ENCODE measurements at regions not wholly inside any gene's neighbourhood (a gene's known extent, or its start where the extent isn't known, plus 50 kb on each side); places are given as distances from the start of the nearest gene placed in this dataset.

DNA sequence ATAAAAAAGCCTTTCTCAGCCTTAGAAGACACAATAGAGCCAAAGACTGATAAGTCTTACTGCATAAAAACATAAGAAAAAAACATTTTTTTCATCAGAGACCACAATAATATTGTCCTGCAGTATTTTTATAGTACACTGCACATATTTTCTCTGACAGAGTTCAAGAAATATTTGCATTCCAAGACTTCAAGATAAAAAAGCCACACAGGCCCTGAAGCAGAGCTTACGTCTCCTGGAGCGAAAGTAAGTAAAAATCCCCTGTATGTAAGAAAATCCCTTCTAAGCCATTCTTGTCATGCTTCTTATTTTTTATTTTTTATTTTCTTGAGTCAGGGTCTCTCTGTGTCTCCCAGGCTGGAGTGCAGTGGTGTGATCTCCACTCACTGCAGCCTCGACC lies 755.9 kb downstream of the LIG4 start:
- Histone ChIP-seq H3K4me1 (ENCODE audit: control insufficient read depth in 1 of 2, insufficient read depth in 2 of 2, low read length in 2 of 2) (no peaks in the 10 kb centered on the region), H3K27ac (ENCODE audit: low read length) (no peak overlapping the region), H3K9me3 (ENCODE audit: control insufficient read depth in 1 of 2, low read length in 2 of 2) (no peaks in the 10 kb centered on the region), H3K36me3 (ENCODE audit: control insufficient read depth in 1 of 2, insufficient read depth in 2 of 2, low read length in 2 of 2) (no peaks in the 10 kb centered on the region), H3K4me3 (ENCODE audit: low read depth in 1 of 2, low read length in 2 of 2) (no peak overlapping the region), H3K27me3 (ENCODE audit: low read depth, low read length) (no peaks in the 10 kb centered on the region)

DNA sequence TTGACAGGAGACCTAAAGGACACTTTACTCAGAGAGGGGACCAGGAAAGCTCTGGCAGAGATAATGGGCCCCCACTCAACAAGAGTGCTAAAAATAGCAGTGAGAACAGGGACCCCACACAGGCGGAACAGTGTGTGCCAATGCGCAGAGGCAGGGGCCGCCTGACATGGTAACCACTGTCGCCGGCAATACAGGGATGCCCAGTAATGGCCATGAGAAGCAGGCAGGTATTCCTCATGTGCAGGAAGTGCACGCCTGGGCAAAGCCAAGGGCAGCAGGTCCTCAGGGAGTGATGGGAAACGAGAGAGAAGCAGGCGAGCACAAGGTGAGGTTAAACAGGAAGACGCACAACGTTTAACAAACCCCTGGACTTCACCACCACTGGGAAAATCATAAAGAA lies 757.1 kb downstream of the LIG4 start:
- peaks cover 0 to 6% of the 10 kb centered on the region in 2 donors for H3K9me3 ChIP-seq (ENCODE audit: control insufficient read depth in 1 of 2, low read length in 2 of 2)
- no peak overlapping the region for H3K4me3 ChIP-seq (ENCODE audit: low read depth in 1 of 2, low read length in 2 of 2)
- H3K27ac ChIP-seq (ENCODE audit: low read length) = no peak overlapping the region
- H3K27me3 ChIP-seq (ENCODE audit: low read depth, low read length) = no peaks in the 10 kb centered on the region
- no peaks in the 10 kb centered on the region for H3K36me3 ChIP-seq (ENCODE audit: control insufficient read depth in 1 of 2, insufficient read depth in 2 of 2, low read length in 2 of 2)
- H3K4me1 ChIP-seq (ENCODE audit: control insufficient read depth in 1 of 2, insufficient read depth in 2 of 2, low read length in 2 of 2) = no peaks in the 10 kb centered on the region

DNA sequence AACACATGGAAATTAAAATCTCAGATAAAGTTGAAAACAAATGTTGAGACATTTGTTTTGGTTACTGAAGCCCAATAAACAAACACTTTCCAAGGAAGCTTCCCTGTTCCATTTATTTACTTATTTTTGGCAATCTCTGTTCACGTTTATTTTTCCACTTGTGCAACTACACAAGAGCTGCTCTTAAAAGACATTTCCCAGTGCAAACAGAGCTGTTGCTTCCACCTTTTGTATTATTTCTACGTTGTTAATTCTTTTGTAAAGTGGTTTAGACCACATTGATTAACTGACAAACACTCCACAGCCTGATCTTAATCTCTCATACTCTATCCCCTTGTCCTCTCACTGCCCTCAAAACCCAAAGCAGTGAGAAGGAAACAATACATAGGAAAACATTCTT lies 757.6 kb downstream of the LIG4 start:
- Histone ChIP-seq H3K27me3 (ENCODE audit: low read depth, low read length) (no peaks in the 10 kb centered on the region), H3K27ac (ENCODE audit: low read length) (no peak overlapping the region), H3K36me3 (ENCODE audit: control insufficient read depth in 1 of 2, insufficient read depth in 2 of 2, low read length in 2 of 2) (no peaks in the 10 kb centered on the region), H3K4me3 (ENCODE audit: low read depth in 1 of 2, low read length in 2 of 2) (no peak overlapping the region), H3K4me1 (ENCODE audit: control insufficient read depth in 1 of 2, insufficient read depth in 2 of 2, low read length in 2 of 2) (no peaks in the 10 kb centered on the region), H3K9me3 (ENCODE audit: control insufficient read depth in 1 of 2, low read length in 2 of 2) (peaks cover 0 to 8% of the 10 kb centered on the region in 2 donors)

DNA sequence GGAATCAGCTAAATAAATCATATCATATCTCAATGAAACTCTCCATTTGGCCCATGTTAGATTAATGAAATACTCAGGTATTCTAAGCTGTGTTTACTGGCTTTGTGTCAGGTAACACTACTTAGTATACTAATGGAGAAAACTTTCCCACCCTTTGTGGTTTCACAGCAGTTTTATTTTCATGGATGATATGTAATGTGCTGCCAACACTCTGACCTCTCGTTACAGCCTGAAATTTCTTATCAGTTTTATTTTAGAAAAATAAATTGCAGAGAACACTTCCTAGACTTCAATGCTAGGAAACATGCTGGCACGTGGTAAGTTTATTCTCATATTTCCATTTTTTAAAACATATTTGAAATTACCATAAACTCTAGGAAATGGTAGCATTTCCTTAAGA lies 758.9 kb downstream of the LIG4 start:
- no peaks in the 10 kb centered on the region for H3K4me1 ChIP-seq (ENCODE audit: control insufficient read depth in 1 of 2, insufficient read depth in 2 of 2, low read length in 2 of 2)
- H3K36me3 ChIP-seq (ENCODE audit: control insufficient read depth in 1 of 2, insufficient read depth in 2 of 2, low read length in 2 of 2) = no peaks in the 10 kb centered on the region
- H3K9me3 ChIP-seq (ENCODE audit: control insufficient read depth in 1 of 2, low read length in 2 of 2) = peaks cover 0 to 8% of the 10 kb centered on the region in 2 donors
- H3K27me3 ChIP-seq (ENCODE audit: low read depth, low read length) = no peaks in the 10 kb centered on the region
- no peak overlapping the region for H3K27ac ChIP-seq (ENCODE audit: low read length)
- no peak overlapping the region for H3K4me3 ChIP-seq (ENCODE audit: low read depth in 1 of 2, low read length in 2 of 2)

DNA sequence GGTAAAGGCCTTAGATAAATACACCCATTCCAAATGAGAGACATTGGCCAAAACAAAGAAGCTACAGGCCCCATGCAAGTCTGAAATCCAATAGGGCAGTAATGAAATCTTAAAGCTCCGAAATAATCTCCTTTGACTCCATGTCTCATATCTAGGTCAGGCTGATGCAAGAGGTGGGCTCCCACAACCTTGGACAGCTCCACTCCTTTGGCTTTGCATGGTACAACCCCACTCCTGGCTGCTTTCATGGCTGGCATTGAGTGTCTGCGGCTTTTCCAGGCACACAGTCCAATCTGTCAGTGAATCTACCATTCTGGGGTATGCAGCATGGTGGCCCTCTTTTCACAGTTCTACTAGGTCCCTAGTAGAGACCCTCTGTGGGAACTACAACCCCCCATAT lies 762.5 kb downstream of the LIG4 start:
- H3K27me3 ChIP-seq (ENCODE audit: low read depth, low read length) = no peaks in the 10 kb centered on the region
- peaks cover 0 to 8% of the 10 kb centered on the region in 2 donors for H3K9me3 ChIP-seq (ENCODE audit: control insufficient read depth in 1 of 2, low read length in 2 of 2)
- no peak overlapping the region for H3K4me3 ChIP-seq (ENCODE audit: low read depth in 1 of 2, low read length in 2 of 2)

DNA sequence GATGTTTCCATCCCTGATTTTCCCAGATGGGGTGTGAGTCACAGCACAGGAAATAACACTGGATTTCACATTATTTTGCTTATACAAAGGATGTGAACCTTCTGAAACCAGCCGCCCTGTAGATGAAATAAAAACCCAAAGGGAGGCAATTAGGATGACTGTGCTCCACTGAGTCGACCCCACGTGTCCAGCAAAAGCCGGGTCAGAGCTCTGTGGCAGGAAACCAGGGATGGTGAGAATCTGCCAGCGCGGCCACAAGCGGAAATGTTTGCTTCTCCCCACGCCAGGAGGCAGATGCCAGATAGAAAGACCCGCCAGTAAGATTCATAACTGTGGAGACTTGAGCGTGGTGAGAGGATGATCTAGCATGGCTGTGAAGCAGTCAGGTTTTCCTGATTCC lies 764.4 kb downstream of the LIG4 start:
- H3K36me3 ChIP-seq (ENCODE audit: control insufficient read depth in 1 of 2, insufficient read depth in 2 of 2, low read length in 2 of 2) = no peaks in the 10 kb centered on the region
- no peak overlapping the region for H3K27ac ChIP-seq (ENCODE audit: low read length)
- no peak overlapping the region for H3K4me3 ChIP-seq (ENCODE audit: low read depth in 1 of 2, low read length in 2 of 2)
- H3K27me3 ChIP-seq (ENCODE audit: low read depth, low read length) = no peaks in the 10 kb centered on the region
- H3K4me1 ChIP-seq (ENCODE audit: control insufficient read depth in 1 of 2, insufficient read depth in 2 of 2, low read length in 2 of 2) = no peaks in the 10 kb centered on the region
- peaks cover 0 to 8% of the 10 kb centered on the region in 2 donors for H3K9me3 ChIP-seq (ENCODE audit: control insufficient read depth in 1 of 2, low read length in 2 of 2)

More for the DNA sequence above, 762.5 kb downstream of the LIG4 start:
- Histone ChIP-seq H3K27ac (ENCODE audit: low read length) (no peak overlapping the region), H3K36me3 (ENCODE audit: control insufficient read depth in 1 of 2, insufficient read depth in 2 of 2, low read length in 2 of 2) (no peaks in the 10 kb centered on the region), H3K4me1 (ENCODE audit: control insufficient read depth in 1 of 2, insufficient read depth in 2 of 2, low read length in 2 of 2) (no peaks in the 10 kb centered on the region)

DNA sequence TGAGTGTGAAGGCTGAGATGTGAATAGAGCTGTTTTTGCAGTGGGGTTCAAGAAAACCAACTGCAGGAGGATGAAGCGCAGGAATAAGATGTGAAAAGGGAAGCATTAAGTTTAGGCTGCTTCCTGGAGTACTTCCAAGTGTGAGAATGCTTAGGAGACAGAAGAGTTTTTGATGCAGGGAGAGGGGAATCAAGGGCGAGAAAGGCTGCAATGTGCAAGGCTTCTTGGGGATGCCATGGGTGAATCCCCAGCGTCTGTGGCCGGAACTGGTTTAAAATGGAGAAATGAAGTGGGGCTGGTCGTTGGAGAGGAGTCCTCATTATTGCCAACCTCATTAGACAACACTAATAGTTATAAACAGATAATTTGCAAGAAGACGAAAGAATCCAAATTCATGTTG lies 764.9 kb downstream of the LIG4 start:
- no peaks in the 10 kb centered on the region for H3K27me3 ChIP-seq (ENCODE audit: low read depth, low read length)
- H3K4me3 ChIP-seq (ENCODE audit: low read depth in 1 of 2, low read length in 2 of 2) = no peak overlapping the region
- H3K36me3 ChIP-seq (ENCODE audit: control insufficient read depth in 1 of 2, insufficient read depth in 2 of 2, low read length in 2 of 2) = no peaks in the 10 kb centered on the region
- peaks cover 0 to 8% of the 10 kb centered on the region in 2 donors for H3K9me3 ChIP-seq (ENCODE audit: control insufficient read depth in 1 of 2, low read length in 2 of 2)
- H3K4me1 ChIP-seq (ENCODE audit: control insufficient read depth in 1 of 2, insufficient read depth in 2 of 2, low read length in 2 of 2) = no peaks in the 10 kb centered on the region
- no peak overlapping the region for H3K27ac ChIP-seq (ENCODE audit: low read length)

DNA sequence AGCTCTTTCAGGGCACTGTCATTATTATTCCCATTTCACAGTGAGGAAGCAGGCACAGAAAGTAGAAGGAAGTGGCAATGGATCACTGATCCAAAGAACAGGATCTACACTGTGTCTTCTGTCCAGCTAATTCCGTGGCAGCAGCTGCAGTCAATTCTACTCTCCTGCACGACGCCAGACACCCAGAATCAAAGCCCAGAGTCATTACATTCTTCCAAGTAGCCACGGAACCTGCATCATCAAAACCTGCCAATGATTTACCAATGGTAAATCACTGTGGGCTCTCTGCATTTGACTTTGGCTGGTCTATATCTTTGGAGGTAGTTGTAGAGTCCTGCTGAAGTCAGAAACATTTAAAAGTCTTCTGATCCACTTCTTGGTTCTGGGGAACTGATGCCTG lies 767.7 kb downstream of the LIG4 start:
- Histone ChIP-seq H3K4me1 (ENCODE audit: control insufficient read depth in 1 of 2, insufficient read depth in 2 of 2, low read length in 2 of 2) (no peaks in the 10 kb centered on the region), H3K9me3 (ENCODE audit: control insufficient read depth in 1 of 2, low read length in 2 of 2) (no peaks in the 10 kb centered on the region), H3K27me3 (ENCODE audit: low read depth, low read length) (no peaks in the 10 kb centered on the region), H3K27ac (ENCODE audit: low read length) (no peak overlapping the region), H3K4me3 (ENCODE audit: low read depth in 1 of 2, low read length in 2 of 2) (no peak overlapping the region), H3K36me3 (ENCODE audit: control insufficient read depth in 1 of 2, insufficient read depth in 2 of 2, low read length in 2 of 2) (no peaks in the 10 kb centered on the region)

DNA sequence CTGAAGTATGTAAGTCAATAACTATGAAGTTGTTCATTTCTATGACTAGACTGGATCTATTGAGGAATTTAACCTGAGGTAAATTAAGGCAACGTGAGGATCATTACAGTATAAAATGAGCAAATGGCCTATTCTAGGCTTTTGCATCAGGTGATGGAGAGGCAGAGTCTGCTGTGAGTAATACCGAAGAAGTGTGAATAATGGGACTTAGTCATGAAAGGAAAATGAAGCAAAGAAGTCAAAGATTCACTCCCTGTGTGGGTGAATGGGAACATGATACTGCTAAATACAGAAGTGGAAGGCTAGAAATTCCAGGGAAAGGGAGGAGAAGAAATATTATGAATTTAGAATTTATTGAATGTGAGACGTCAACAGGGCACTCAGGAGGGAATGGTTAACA lies 774.1 kb downstream of the LIG4 start:
- H3K4me1 ChIP-seq (ENCODE audit: control insufficient read depth in 1 of 2, insufficient read depth in 2 of 2, low read length in 2 of 2) = no peaks in the 10 kb centered on the region
- H3K36me3 ChIP-seq (ENCODE audit: control insufficient read depth in 1 of 2, insufficient read depth in 2 of 2, low read length in 2 of 2) = no peaks in the 10 kb centered on the region
- no peaks in the 10 kb centered on the region for H3K9me3 ChIP-seq (ENCODE audit: control insufficient read depth in 1 of 2, low read length in 2 of 2)
- no peak overlapping the region for H3K27ac ChIP-seq (ENCODE audit: low read length)
- H3K4me3 ChIP-seq (ENCODE audit: low read depth in 1 of 2, low read length in 2 of 2) = no peak overlapping the region
- H3K27me3 ChIP-seq (ENCODE audit: low read depth, low read length) = no peaks in the 10 kb centered on the region

DNA sequence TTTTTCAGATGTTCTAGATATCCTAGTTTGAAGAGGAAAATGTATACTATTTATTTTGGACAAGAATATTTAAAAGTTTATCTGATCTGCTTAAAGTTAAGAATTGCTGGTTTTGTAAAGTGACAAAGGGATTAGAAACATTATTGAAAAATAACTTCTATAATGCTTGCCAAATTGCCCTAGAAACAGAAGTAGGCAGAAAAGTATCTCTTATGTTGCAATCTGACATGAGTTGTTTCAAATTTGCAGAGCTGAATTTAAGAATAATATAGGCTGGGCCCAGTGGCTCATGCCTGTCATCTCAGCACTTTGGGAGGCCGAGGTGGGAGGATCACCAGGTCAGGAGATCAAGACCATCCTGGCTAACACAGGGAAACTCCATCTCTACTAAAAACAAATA lies 777.1 kb downstream of the LIG4 start:
- no peaks in the 10 kb centered on the region for H3K27me3 ChIP-seq (ENCODE audit: low read depth, low read length)
- H3K27ac ChIP-seq (ENCODE audit: low read length) = no peak overlapping the region
- no peaks in the 10 kb centered on the region for H3K36me3 ChIP-seq (ENCODE audit: control insufficient read depth in 1 of 2, insufficient read depth in 2 of 2, low read length in 2 of 2)
- H3K9me3 ChIP-seq (ENCODE audit: control insufficient read depth in 1 of 2, low read length in 2 of 2) = no peaks in the 10 kb centered on the region
- H3K4me3 ChIP-seq (ENCODE audit: low read depth in 1 of 2, low read length in 2 of 2) = no peak overlapping the region
- H3K4me1 ChIP-seq (ENCODE audit: control insufficient read depth in 1 of 2, insufficient read depth in 2 of 2, low read length in 2 of 2) = no peaks in the 10 kb centered on the region

DNA sequence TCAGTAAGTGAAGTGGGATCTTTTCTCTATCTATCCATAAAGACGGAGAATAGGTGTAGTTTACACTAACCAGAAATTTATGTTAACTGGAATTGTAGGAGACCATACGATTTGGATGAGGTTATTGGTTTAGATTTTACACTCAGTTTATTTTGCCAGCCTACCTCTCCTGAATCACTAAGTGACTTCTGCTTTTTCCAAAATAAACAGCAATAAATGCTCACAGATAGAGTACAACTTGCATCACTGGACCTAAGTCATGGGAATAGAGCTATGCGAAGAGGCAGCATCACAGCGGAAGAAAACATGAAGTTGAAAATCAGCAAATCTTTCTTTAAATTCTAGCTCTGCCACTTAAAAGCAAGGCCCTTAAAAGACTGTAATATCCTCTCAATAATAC lies 781.0 kb downstream of the LIG4 start:
- H3K4me1 ChIP-seq (ENCODE audit: control insufficient read depth in 1 of 2, insufficient read depth in 2 of 2, low read length in 2 of 2) = no peaks in the 10 kb centered on the region
- no peak overlapping the region for H3K27ac ChIP-seq (ENCODE audit: low read length)
- H3K4me3 ChIP-seq (ENCODE audit: low read depth in 1 of 2, low read length in 2 of 2) = no peak overlapping the region
- no peaks in the 10 kb centered on the region for H3K9me3 ChIP-seq (ENCODE audit: control insufficient read depth in 1 of 2, low read length in 2 of 2)
- no peaks in the 10 kb centered on the region for H3K36me3 ChIP-seq (ENCODE audit: control insufficient read depth in 1 of 2, insufficient read depth in 2 of 2, low read length in 2 of 2)
- no peaks in the 10 kb centered on the region for H3K27me3 ChIP-seq (ENCODE audit: low read depth, low read length)

DNA sequence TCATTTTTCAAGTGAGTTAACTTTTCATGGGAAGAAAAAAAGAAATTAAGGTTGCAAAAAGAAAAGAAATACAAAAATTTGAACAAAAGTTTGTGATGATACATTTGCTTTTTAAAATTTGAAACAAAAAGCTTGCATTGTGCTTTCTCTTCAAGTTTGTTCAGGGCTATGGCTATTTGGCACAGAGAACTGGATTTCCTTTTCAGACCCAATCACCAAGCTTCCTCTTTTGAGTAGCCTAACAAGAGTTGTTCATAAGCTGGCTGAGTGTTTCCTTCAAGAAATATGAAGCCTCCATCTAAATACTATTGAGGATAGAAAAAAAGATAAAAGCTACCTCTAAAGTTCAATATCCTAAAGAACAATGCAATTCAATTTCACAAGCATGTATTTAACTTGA lies 787.8 kb downstream of the LIG4 start:
- no peak overlapping the region for H3K4me3 ChIP-seq (ENCODE audit: low read depth in 1 of 2, low read length in 2 of 2)
- H3K27me3 ChIP-seq (ENCODE audit: low read depth, low read length) = no peaks in the 10 kb centered on the region
- H3K9me3 ChIP-seq (ENCODE audit: control insufficient read depth in 1 of 2, low read length in 2 of 2) = no peaks in the 10 kb centered on the region
- no peaks in the 10 kb centered on the region for H3K4me1 ChIP-seq (ENCODE audit: control insufficient read depth in 1 of 2, insufficient read depth in 2 of 2, low read length in 2 of 2)
- no peak overlapping the region for H3K27ac ChIP-seq (ENCODE audit: low read length)
- no peaks in the 10 kb centered on the region for H3K36me3 ChIP-seq (ENCODE audit: control insufficient read depth in 1 of 2, insufficient read depth in 2 of 2, low read length in 2 of 2)
